ENCODE measurements at regions not wholly inside any gene's neighbourhood (a gene's known extent, or its start where the extent isn't known, plus 50 kb on each side); places are given as distances from the start of the nearest gene placed in this dataset.

DNA sequence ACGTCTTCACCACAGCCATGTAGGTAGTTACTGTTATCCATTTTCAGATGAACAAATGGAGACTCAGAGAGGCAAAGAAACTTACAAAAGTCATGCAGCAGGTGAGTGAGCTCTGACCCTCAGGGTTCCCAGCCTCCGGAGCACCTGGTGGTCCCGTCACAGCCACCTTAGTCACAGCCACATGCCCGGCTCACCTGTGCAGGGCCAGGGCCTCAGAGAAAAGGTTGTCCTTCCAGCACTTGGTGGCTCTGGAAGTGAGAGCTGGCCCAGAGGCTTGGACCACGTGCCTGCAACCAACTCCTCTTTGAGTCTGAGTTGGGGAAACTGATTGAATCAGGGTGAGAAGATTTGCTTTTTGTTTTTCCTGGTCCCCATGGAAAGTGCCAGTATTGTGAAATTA, 189.3 kb downstream of the GLI2 start:
- TF ChIP-seq, protein P1, sequence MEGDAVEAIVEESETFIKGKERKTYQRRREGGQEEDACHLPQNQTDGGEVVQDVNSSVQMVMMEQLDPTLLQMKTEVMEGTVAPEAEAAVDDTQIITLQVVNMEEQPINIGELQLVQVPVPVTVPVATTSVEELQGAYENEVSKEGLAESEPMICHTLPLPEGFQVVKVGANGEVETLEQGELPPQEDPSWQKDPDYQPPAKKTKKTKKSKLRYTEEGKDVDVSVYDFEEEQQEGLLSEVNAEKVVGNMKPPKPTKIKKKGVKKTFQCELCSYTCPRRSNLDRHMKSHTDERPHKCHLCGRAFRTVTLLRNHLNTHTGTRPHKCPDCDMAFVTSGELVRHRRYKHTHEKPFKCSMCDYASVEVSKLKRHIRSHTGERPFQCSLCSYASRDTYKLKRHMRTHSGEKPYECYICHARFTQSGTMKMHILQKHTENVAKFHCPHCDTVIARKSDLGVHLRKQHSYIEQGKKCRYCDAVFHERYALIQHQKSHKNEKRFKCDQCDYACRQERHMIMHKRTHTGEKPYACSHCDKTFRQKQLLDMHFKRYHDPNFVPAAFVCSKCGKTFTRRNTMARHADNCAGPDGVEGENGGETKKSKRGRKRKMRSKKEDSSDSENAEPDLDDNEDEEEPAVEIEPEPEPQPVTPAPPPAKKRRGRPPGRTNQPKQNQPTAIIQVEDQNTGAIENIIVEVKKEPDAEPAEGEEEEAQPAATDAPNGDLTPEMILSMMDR (IDR thresholded peaks at IDR 0.05), result no peak
- no peak for TF ChIP-seq POLR2A (IDR thresholded peaks at IDR 0.05)
- Histone ChIP-seq H3K36me3 (replicated peaks in 1 of 2) (no peaks in the 10 kb centered on the region), H3K27me3 (no peaks in the 10 kb centered on the region), H3K4me3 (no peak overlapping the region), H3K9me3 (replicated peaks in 1 of 3) (no peaks in the 10 kb centered on the region), H3K4me1 (replicated peaks in 1 of 2) (no peaks in the 10 kb centered on the region), H3K27ac (no peak overlapping the region)
- WGBS, 4 donors, result 97 to 100% (median 99%) methylated on average over 4 to 5 of the region's 5 CpGs
- intact Hi-C loops (cut with DNase I), result no loop called here
- no peak for DNase-seq

- no peak overlapping the region for H3K27ac ChIP-seq
- no peaks in the 10 kb centered on the region for H3K36me3 ChIP-seq (replicated peaks in 1 of 2)
- H3K27me3 ChIP-seq, result no peaks in the 10 kb centered on the region
- TF ChIP-seq, protein P1 (IDR thresholded peaks at IDR 0.05), result no peak
- no peak for TF ChIP-seq POLR2A (IDR thresholded peaks at IDR 0.05)
- no peak for DNase-seq
- 85 to 90% (median 86%) methylated on average over 26 to 28 of the region's 28 CpGs for WGBS, 4 donors
- H3K9me3 ChIP-seq (replicated peaks in 1 of 3), result no peaks in the 10 kb centered on the region
- H3K4me1 ChIP-seq (replicated peaks in 1 of 2), result no peaks in the 10 kb centered on the region
- intact Hi-C loops (cut with DNase I), result no loop called here
- H3K4me3 ChIP-seq, result no peak overlapping the region
Observed at GRCh38 chr2:120926463-120927264, 191.0 kb downstream of the GLI2 start.

GRCh38 chr2:120927265-120927628, 191.6 kb downstream of the GLI2 start:
- H3K27me3 ChIP-seq, result no peaks in the 10 kb centered on the region
- intact Hi-C loops (cut with DNase I), result no loop called here
- H3K4me1 ChIP-seq (replicated peaks in 1 of 2), result no peaks in the 10 kb centered on the region
- WGBS, 4 donors, result 92 to 97% (median 95%) methylated on average over 10 to 11 of the region's 11 CpGs
- no peaks in the 10 kb centered on the region for H3K9me3 ChIP-seq (replicated peaks in 1 of 3)
- H3K27ac ChIP-seq, result no peak overlapping the region
- TF ChIP-seq, protein P1 (IDR thresholded peaks at IDR 0.05), result no peak
- DNase-seq, result no peak
- H3K4me3 ChIP-seq, result no peak overlapping the region
- H3K36me3 ChIP-seq (replicated peaks in 1 of 2), result no peaks in the 10 kb centered on the region

GRCh38 chr2:120929829-120930228, 194.2 kb downstream of the GLI2 start:
- TF ChIP-seq, protein P1 (IDR thresholded peaks at IDR 0.05), result no peak
- TF ChIP-seq POLR2A (IDR thresholded peaks at IDR 0.05), result no peak

More at GRCh38 chr2:120929829-120930228, 194.2 kb downstream of the GLI2 start:
- intact Hi-C loops (cut with DNase I), result no loop called here
- no peaks in the 10 kb centered on the region for H3K27me3 ChIP-seq
- H3K36me3 ChIP-seq (replicated peaks in 1 of 2), result no peaks in the 10 kb centered on the region
- 81 to 100% (median 90%) methylated on average over 2 of the region's 2 CpGs for WGBS, 4 donors
- no peak for DNase-seq
- peaks cover 7 to 8% of the 10 kb centered on the region in 2 donors for H3K4me1 ChIP-seq (replicated peaks in 1 of 2)
- H3K9me3 ChIP-seq (replicated peaks in 1 of 3), result no peaks in the 10 kb centered on the region
- H3K4me3 ChIP-seq, result no peak overlapping the region
- no peak overlapping the region for H3K27ac ChIP-seq
